ENCODE measurements at regions not wholly inside any gene's neighbourhood (a gene's known extent, or its start where the extent isn't known, plus 50 kb on each side); places are given as distances from the start of the nearest gene placed in this dataset.
"Not testable (repeated sequence)": the region's sequence is repeated elsewhere in the genome, so short reads cannot be mapped to it uniquely, and the experiment has no call there.

DNA sequence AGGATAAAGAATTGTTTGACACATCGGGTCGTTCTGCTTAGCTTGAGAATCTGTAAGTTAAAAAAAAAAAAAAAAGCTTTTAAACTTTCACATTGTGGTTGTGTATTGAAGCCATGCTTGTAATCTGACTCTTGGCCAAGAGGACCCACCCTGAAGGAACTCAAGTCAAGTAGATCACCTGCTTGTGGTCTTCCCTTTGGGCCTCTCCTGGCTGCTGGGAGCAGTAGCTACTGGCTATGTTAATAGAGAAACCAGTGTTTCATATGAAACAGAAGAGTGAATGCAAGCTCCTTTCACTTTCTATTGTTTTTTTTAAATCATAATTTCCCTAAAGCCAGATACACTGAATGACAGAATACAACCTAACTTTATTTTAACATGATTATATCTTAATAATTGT lies 402.4 kb upstream of the NDST4 start:
- intact Hi-C loops (cut with micrococcal nuclease): no loop called here
- ChIA-PET CTCF (no interaction called here), POLR2A (no interaction called here)
- H3K36me3 Mint-ChIP-seq (ENCODE audit: low read depth): no peaks in the 10 kb centered on the region
- DNase-seq (no peak), ATAC-seq (ENCODE audit: low read depth) (no peak)
- no peaks in the 10 kb centered on the region for H3K4me1 Mint-ChIP-seq
- TF ChIP-seq, protein P1, sequence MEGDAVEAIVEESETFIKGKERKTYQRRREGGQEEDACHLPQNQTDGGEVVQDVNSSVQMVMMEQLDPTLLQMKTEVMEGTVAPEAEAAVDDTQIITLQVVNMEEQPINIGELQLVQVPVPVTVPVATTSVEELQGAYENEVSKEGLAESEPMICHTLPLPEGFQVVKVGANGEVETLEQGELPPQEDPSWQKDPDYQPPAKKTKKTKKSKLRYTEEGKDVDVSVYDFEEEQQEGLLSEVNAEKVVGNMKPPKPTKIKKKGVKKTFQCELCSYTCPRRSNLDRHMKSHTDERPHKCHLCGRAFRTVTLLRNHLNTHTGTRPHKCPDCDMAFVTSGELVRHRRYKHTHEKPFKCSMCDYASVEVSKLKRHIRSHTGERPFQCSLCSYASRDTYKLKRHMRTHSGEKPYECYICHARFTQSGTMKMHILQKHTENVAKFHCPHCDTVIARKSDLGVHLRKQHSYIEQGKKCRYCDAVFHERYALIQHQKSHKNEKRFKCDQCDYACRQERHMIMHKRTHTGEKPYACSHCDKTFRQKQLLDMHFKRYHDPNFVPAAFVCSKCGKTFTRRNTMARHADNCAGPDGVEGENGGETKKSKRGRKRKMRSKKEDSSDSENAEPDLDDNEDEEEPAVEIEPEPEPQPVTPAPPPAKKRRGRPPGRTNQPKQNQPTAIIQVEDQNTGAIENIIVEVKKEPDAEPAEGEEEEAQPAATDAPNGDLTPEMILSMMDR (IDR thresholded peaks at IDR 0.05): no peak
- no peak overlapping the region for H3K4me3 Mint-ChIP-seq
- H3K9me3 Mint-ChIP-seq: peaks cover 5% of the 10 kb centered on the region
- H3K27me3 Mint-ChIP-seq: no peaks in the 10 kb centered on the region
- H3K27ac Mint-ChIP-seq: no peak overlapping the region

DNA sequence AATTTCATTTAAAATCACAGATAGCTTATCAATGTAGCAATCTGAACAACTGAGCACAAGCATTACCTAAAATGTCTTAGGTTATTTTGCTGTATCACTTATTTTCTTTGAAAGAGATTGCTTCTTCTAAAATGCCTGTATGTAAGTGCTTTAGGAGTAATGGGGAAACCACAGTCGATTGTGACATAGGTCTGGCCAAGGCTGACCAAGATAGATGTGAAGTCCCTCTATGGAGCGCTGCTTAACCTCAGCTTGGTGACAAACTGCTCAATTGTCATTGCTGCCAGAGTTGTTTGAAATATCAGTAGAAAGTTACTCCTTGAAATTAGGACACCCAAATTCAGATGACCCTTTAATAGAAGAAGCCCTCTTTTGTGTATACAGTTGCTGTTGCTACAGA lies 401.9 kb upstream of the NDST4 start:
- no peak for ATAC-seq (ENCODE audit: low read depth)
- H3K27ac Mint-ChIP-seq: no peak overlapping the region
- H3K4me1 Mint-ChIP-seq: no peaks in the 10 kb centered on the region
- no peak for DNase-seq
- ChIA-PET POLR2A (no interaction called here), CTCF (no interaction called here)
- peaks cover 3% of the 10 kb centered on the region for H3K9me3 Mint-ChIP-seq
- H3K27me3 Mint-ChIP-seq: no peaks in the 10 kb centered on the region
- no peaks in the 10 kb centered on the region for H3K36me3 Mint-ChIP-seq (ENCODE audit: low read depth)
- TF ChIP-seq, protein P1 (IDR thresholded peaks at IDR 0.05): no peak
- intact Hi-C loops (cut with micrococcal nuclease): no loop called here
- H3K4me3 Mint-ChIP-seq: no peak overlapping the region

DNA sequence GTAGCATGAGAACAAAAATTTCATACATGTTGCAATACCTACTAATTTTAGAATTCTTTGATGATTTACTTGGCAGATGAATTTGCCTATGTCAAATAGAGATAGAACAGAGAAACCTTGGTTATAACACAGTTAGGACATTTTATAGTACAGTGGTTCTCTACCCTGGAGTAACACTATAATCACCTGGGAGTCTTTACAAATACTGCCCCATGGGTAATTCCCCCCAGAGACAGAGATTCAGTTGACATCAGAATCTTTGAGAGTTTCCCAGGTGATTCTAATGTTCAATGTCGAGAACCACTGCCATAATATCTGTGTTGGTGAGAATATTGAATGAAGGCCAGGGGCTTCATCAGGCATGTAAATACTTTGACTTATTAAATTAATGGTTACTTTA lies 401.3 kb upstream of the NDST4 start:
- H3K4me1 Mint-ChIP-seq: no peaks in the 10 kb centered on the region

DNA sequence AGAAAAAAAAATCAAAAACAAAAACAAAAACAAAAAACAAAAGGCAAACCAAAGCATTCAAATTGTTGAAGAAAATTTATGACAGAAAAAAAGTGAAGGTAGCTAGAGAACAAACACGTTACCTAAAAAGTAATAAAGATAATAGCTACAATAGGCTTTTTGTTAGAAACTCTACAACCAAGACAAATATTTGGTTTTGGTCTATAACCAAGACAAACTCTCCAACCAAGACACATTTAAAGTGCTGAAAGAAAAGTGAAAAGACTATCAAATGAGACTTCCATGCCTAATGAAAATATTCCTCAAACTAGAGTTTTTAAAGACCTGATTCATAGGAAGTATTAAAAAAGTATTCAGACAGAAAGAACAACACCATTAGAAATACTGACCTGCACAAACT lies 391.9 kb upstream of the NDST4 start:
- H3K36me3 Mint-ChIP-seq (ENCODE audit: low read depth): no peaks in the 10 kb centered on the region

More for the DNA sequence above, 401.3 kb upstream of the NDST4 start:
- Mint-ChIP-seq H3K27me3 (no peaks in the 10 kb centered on the region), H3K27ac (no peak overlapping the region), H3K4me3 (no peak overlapping the region), H3K9me3 (peaks cover 3% of the 10 kb centered on the region), H3K36me3 (ENCODE audit: low read depth) (no peaks in the 10 kb centered on the region)
- intact Hi-C loops (cut with micrococcal nuclease): no loop called here
- POLR2A ChIA-PET: no interaction called here
- TF ChIP-seq, protein P1 (IDR thresholded peaks at IDR 0.05): no peak
- ATAC-seq (ENCODE audit: low read depth) (no peak), DNase-seq (no peak)
- CTCF ChIA-PET: no interaction called here

DNA sequence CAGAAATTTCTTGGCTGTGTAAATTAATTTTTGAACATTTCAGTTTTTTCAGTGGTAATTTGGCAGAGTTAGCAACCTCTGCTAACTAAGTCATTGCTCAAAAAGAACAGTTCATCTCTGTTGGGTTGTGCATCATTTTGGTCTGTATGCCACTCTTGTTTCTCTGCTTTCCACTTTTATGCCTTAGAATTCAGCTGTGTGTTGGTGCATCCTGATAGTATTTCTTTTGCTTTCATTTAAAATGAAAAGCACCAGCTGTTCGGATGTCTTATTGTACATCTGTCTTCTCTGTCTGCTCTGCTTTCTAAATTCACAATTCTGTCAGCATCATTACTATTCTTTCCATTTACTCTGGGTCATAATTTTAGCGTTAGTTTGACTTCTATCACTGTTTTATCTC lies 388.2 kb upstream of the NDST4 start:
- H3K36me3 Mint-ChIP-seq (ENCODE audit: low read depth): no peaks in the 10 kb centered on the region
- no peak overlapping the region for H3K4me3 Mint-ChIP-seq
- intact Hi-C loops (cut with micrococcal nuclease): no loop called here
- no peak for DNase-seq
- POLR2A ChIA-PET: no interaction called here
- H3K27me3 Mint-ChIP-seq: no peaks in the 10 kb centered on the region
- ATAC-seq (ENCODE audit: low read depth): no peak
- TF ChIP-seq, protein P1 (IDR thresholded peaks at IDR 0.05): no peak
- H3K4me1 Mint-ChIP-seq: no peaks in the 10 kb centered on the region
- H3K27ac Mint-ChIP-seq: no peak overlapping the region
- CTCF ChIA-PET: no interaction called here
- H3K9me3 Mint-ChIP-seq: no peaks in the 10 kb centered on the region

More for the DNA sequence above, 391.9 kb upstream of the NDST4 start:
- H3K27ac Mint-ChIP-seq: no peak overlapping the region
- no peaks in the 10 kb centered on the region for H3K9me3 Mint-ChIP-seq
- no peaks in the 10 kb centered on the region for H3K27me3 Mint-ChIP-seq
- TF ChIP-seq, protein P1 (IDR thresholded peaks at IDR 0.05): no peak
- ChIA-PET CTCF (no interaction called here), POLR2A (no interaction called here)
- no peak for DNase-seq
- intact Hi-C loops (cut with micrococcal nuclease): no loop called here
- no peaks in the 10 kb centered on the region for H3K4me1 Mint-ChIP-seq
- no peak overlapping the region for H3K4me3 Mint-ChIP-seq
- ATAC-seq (ENCODE audit: low read depth): no peak

DNA sequence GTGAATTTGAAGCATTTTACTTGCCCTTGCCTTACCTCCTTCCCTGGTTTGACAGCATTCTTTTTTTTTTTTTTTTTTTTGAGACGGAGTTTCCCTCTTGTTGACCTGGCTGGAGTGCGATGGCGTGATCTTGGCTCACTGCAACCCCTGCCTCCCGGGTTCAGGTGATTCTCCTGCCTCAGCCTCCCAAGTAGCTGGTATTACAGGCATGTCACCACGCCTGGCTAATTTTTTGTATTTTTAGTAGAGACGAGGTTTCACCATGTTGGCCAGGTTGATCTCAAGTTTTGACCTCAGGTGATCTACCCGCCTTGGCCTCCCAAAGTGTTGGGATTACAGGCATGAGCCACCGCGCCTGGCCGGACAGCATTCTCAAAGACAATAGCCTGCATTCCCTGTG lies 380.4 kb upstream of the NDST4 start:
- H3K36me3 Mint-ChIP-seq (ENCODE audit: low read depth); CTCF ChIA-PET; POLR2A ChIA-PET; H3K4me3 Mint-ChIP-seq; H3K27ac Mint-ChIP-seq; H3K4me1 Mint-ChIP-seq; DNase-seq; H3K27me3 Mint-ChIP-seq; ATAC-seq (ENCODE audit: low read depth); intact Hi-C loops (cut with micrococcal nuclease): not testable (repeated sequence)
- peaks cover 19% of the 10 kb centered on the region for H3K9me3 Mint-ChIP-seq
